Activated CD8-positive, alpha-beta memory T cell treated with anti-CD3 and anti-CD28 coated beads for 1 hour (primary cell): ENCODE measurements at regions not wholly inside any gene's neighbourhood (a gene's known extent, or its start where the extent isn't known, plus 50 kb on each side); places are given as distances from the start of the nearest gene placed in this dataset.

Source experiments
- DNase-seq, 2 donors: peaks; one replicate each; pipeline ENCODE4 v3.0.0-alpha.2; 2020; ENCODE audit warnings: low read depth in 1 of 2; ENCODE audit errors: extremely low read depth in 1 of 2

DNA sequence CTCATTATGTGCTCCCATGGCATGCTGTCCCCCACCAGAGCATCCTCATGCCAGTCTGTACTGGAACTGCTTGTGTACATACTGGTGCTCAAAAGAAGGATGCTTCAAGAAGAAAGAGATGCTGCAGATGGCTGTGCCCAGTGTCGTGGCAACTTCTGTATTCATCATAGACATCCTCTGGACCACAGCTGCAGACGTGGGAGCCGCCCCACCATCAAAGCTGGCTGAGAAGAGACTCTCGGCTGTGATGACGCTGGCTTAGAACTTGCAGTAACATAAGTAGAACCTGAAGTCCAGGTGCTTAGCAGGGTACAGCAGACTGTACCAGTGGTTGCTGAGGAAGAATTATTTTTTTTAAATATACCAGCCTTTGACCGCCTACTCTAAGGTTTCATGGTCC lies 112.6 kb upstream of the ARHGAP5 start:
- no peak for DNase-seq

DNA sequence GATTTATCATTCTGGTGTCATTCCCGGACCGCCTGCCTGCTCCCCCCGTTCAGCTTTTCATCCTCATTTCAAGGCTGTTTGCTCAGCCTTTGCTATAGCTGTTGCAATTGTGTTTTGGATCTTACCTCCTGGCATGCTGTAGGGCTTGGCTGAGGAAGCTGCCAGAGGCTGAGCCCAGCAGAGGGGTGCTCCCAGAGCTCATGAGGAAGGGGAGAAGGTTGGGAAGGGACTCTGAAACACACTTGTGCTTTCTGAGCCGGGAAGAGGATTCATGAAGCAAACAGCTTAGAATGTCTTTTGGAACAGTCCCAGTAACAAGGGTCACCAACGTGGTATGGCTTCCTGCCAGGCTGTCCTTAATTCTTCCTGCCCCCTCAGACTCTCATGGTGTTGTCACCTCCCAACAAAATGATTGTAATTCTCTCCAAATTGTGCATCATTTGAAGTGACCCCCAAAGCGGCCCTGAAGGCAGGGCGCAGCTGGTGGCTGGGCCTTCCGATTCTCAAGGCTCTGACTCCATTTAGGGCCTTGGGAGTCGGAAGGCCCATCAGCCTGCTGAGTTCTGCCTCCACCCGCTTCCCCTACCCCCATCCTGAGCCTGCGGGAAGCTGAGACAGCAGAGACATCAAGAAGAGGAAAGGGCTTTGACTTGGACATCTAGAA lies 111.9 kb upstream of the ARHGAP5 start:
- DNase-seq, result no peak

- no peak for DNase-seq
Measured at GRCh38 chr14:31965735-31966598, 111.1 kb upstream of the ARHGAP5 start.

DNA sequence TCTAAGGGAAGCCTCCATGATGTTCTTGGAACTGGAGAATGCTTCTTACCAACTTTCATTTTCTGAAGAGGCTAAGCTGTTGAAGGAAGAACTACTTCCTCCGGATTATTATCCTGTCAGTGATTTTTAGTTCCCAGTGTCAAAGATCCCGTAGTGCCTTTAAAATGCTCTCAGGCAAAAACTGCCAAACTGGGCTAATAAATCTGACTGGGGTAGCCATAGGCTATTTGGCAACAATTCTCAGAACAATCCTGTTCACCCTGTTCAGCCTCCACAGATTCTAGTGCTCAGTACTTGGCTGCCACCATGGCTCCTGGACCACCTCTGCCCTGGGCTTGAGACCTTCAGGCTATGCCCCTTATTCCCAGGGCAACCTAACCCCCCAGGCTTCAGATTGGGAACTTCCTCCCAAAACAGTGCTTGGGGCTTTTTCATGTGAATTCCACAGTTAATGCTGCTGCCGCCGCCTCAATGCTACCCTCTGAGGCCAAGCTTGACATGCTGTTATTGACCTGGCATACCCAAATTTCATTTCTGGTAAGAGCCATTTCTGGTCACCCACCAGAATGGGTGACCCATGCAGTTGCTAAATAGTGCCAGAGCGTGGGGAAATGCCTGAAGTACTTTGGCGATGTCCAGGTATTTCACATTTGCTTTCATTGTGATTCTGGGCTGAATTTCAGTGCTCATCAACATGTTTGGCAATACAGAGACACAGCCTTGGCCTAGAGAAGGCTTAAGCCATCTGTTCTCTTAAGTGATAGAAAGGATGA lies 110.0 kb upstream of the ARHGAP5 start:
- DNase-seq, result no peak

DNA sequence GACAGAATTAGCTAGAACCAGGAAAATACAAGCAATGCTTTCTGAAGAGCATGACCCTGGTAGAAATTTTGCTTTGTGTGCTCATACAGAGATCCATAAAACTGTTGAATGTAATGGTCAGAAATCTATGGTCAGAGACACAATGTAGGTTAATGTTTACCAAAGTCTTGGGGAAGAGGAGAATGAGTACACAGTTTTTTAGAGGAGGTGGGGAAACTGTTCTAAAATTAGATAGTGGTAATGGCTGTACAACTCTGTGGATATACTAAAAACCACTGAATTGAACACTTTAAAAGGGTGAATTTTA lies 109.5 kb upstream of the ARHGAP5 start:
- no peak for DNase-seq

GRCh38 chr14:31968107-31968810 lies 108.8 kb upstream of the ARHGAP5 start:
- no peak for DNase-seq

DNA sequence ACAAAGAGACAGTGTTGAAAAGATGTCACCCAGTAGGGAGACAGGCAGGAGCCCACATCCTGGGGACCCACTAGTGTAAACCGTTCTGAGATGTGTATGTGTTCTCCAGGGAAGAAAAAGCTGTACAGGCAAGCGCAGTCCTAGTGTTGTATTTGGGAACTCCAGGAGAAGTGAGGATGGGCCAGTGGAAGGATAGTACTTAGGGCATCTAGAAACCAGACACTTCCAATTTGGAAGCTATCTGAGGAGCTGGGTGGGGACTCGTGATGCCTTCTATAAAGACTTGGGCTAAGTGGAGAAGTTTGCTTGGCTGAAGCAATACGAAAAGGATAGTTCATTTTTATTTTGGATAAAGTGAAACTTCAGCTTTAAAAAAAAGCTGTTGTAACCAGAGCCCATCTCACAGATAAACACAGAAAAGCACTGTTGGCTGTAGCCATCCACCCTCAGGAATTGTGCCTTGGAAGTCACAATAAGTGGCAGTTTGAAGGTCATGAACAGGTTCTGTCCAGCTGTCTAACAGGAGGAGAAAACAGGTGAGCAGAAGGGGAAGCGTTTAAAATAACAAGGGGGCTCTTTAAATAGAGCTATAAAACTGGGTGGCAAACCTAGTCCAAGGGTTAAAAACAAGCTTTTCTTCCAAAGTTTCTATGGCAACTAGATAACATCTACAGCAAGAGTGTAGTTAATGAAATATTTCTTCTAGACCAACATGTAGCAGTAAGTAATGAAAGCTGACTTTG lies 108.0 kb upstream of the ARHGAP5 start:
- DNase-seq, result no peak

DNA sequence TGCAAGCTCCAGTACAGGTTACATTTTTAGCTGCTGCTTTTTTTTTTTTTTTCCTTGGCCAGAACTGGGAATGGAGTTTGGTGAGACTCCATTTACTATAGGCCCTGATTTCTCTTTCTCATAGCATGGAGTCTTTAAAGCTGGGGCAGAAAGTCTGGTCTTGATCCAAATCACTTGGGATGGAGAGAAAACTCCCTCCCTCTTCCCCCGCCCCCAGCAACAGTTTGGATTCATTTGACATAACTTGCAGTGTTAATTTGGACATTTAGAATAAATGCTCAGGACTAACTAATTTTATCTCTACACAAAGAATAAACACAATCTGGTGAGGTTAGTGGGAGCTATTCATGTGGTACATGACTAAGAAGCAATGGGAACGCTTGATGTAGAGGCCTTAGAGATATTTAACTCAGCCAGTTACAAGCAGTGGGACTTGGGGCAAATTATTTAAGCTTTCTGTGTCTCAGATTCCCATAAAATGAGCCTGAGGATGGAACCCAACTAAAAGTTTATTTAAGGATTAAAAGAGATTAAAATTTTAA lies 107.3 kb upstream of the ARHGAP5 start:
- no peak for DNase-seq

- DNase-seq, result no peak
Measured at GRCh38 chr14:31970744-31971143, 106.4 kb upstream of the ARHGAP5 start.

DNA sequence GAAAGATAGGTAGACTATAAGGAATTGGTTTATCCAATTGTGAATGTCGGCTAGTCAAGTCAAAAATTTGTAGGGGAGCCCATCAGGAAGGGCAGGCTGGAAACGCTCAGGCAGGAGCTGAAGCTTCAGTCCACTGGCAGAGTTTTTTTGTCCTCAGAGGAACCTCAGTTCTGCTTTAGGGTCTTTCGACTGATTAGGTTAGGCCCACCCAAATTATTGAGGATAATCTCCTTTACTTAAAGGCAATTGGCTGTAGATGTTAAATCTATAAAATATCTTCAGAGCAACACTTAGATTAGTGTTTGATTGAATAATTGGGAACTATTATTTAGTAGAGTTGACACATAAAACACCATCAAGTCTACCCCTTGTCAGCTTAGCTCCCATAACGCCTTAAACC lies 105.5 kb upstream of the ARHGAP5 start:
- no peak for DNase-seq

- DNase-seq, result no peak
Measured at GRCh38 chr14:31977001-31977556, 100.0 kb upstream of the ARHGAP5 start.

DNA sequence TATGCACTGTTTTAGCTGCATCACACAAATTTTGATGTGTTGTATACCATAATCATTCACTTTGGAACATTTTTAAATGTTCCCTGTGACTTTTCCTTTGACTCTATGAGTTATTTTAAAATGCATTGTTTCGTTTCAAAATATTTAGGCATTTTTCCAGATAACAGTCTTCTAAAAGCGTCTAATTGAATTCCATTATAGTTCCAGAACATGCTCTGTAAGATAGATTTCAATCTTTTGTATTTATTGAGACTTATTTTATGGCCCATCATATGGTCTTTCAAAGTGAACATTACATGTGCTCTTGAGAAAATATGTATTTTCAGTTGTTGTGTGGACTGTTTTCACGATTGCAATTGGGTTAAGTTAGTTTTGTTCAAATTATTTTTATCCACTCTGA lies 98.7 kb upstream of the ARHGAP5 start:
- no peak for DNase-seq

DNA sequence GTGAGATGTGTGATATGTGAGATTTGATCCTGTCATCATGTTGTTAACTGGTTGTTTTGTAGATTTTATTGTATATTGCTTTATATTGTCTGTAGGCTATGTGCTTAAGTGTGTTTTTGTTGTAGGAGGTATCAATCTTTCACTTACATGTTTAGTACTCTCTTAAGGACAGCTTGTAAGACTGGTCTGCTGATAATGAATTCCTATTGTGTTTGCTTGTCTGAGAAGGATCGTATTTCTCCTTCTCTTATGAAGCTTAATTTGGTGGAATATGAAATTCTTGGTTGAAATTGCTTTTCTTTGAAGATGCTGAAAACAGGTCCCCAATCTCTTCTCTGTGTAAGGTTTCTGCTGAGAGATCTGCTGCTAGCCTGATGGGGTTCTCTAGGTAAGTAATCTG lies 94.5 kb upstream of the ARHGAP5 start:
- DNase-seq, result no peak

DNA sequence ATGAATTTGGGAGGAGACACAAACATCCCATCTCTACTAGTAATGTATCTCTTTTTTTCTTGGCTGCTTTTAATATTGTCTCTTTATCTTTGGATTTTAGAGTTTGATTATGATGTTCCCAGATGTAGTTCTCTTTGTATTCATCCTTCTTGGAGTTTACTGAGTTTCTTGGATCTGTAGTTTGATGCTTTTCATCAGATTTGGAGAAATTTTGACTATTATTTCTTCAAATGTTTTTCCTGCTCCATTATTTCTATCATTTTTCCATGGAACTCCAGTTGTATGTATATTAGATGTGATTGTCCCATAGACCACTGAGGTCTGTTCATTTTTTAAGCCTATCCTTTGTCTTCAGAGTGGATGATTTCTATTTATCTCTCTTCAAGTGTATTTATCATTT lies 90.7 kb upstream of the ARHGAP5 start:
- DNase-seq, result no peak

- no peak for DNase-seq
Measured at GRCh38 chr14:31987721-31988120, 89.4 kb upstream of the ARHGAP5 start.

GRCh38 chr14:31988244-31988643 lies 88.9 kb upstream of the ARHGAP5 start:
- no peak for DNase-seq

- no peak for DNase-seq
Measured at GRCh38 chr14:31990183-31990857, 86.8 kb upstream of the ARHGAP5 start.

DNA sequence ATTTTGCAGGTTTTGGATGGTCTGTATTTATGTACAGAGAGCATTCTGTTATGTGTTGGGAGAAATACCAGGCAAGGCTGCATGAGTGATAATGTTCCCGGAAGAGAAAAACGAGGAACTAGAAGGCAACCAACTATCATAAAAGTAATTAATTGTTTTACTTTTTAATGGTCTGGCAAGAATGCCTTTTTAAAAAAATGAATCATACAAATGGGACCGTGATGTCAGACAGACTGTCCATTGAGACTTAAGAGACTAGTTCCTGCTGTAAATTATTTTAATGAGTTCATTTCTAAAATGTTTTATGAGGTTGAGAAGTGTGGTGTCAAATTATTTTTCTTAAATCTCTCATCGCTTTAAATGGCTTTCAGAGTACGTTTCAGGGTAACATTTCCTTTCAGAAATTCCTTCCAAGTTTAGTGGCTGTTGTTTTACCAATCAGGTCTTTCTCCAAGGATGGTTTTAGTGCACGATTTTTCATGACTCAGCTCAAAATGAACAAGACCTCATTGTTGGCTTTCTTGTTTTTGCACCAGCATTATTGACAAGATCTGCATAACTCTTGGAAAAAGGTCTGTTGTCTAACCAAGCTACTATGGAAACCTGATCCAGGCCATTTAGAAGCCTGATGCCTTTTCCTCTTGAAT lies 86.1 kb upstream of the ARHGAP5 start:
- no peak for DNase-seq

GRCh38 chr14:31992011-31992447 lies 85.1 kb upstream of the ARHGAP5 start:
- no peak for DNase-seq
